ENCODE measurements at regions not wholly inside any gene's neighbourhood (a gene's known extent, or its start where the extent isn't known, plus 50 kb on each side); places are given as distances from the start of the nearest gene placed in this dataset.

- TF ChIP-seq, protein P1, sequence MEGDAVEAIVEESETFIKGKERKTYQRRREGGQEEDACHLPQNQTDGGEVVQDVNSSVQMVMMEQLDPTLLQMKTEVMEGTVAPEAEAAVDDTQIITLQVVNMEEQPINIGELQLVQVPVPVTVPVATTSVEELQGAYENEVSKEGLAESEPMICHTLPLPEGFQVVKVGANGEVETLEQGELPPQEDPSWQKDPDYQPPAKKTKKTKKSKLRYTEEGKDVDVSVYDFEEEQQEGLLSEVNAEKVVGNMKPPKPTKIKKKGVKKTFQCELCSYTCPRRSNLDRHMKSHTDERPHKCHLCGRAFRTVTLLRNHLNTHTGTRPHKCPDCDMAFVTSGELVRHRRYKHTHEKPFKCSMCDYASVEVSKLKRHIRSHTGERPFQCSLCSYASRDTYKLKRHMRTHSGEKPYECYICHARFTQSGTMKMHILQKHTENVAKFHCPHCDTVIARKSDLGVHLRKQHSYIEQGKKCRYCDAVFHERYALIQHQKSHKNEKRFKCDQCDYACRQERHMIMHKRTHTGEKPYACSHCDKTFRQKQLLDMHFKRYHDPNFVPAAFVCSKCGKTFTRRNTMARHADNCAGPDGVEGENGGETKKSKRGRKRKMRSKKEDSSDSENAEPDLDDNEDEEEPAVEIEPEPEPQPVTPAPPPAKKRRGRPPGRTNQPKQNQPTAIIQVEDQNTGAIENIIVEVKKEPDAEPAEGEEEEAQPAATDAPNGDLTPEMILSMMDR (IDR thresholded peaks at IDR 0.05; ENCODE audit: insufficient read depth, low read length, poor library complexity, severe bottlenecking) = no peak
- TF ChIP-seq EZH2phosphoT487 (conservative IDR thresholded peaks at IDR 0.05; ENCODE audit: low read length) = no peak
Observed at GRCh38 chr9:38127271-38127839, 58.3 kb upstream of the SHB start.

Data from SU-DHL-6 (cell line).